ENCODE measurements at regions not wholly inside any gene's neighbourhood (a gene's known extent, or its start where the extent isn't known, plus 50 kb on each side); places are given as distances from the start of the nearest gene placed in this dataset.

GRCh38 chr2:16324544-16324937 lies 341.1 kb downstream of the CYRIA start:
- TF ChIP-seq CTCF (IDR thresholded peaks at IDR 0.05; ENCODE audit: low read depth, low read length) = no peak
- no peak for TF ChIP-seq POLR2A (IDR thresholded peaks at IDR 0.05; ENCODE audit: extremely low read depth, insufficient read length)

Data from NB4 (cell line).